ENCODE measurements at regions not wholly inside any gene's neighbourhood (a gene's known extent, or its start where the extent isn't known, plus 50 kb on each side); places are given as distances from the start of the nearest gene placed in this dataset.

- no peak for DNase-seq (ENCODE audit: low read depth)
Observed at GRCh38 chr16:63283721-63284120, 1247.5 kb upstream of the CDH8 start.

GRCh38 chr16:63244631-63245030 lies 1208.4 kb upstream of the CDH8 start:
- no peak for DNase-seq (ENCODE audit: low read depth)

- DNase-seq (ENCODE audit: low read depth): no peak
Observed at GRCh38 chr16:63241497-63242028, 1205.3 kb upstream of the CDH8 start.

GRCh38 chr16:63239065-63239570 lies 1202.9 kb upstream of the CDH8 start:
- DNase-seq (ENCODE audit: low read depth): no peak

GRCh38 chr16:63230421-63231040 lies 1194.3 kb upstream of the CDH8 start:
- no peak for DNase-seq (ENCODE audit: low read depth)

GRCh38 chr16:63228259-63228658 lies 1192.0 kb upstream of the CDH8 start:
- DNase-seq (ENCODE audit: low read depth): no peak

- no peak for DNase-seq (ENCODE audit: low read depth)
Observed at GRCh38 chr16:63223851-63224250, 1187.6 kb upstream of the CDH8 start.

GRCh38 chr16:63216696-63217423 lies 1180.6 kb upstream of the CDH8 start:
- DNase-seq (ENCODE audit: low read depth): no peak

GRCh38 chr16:63201851-63202250 lies 1165.6 kb upstream of the CDH8 start:
- no peak for DNase-seq (ENCODE audit: low read depth)

GRCh38 chr16:63200940-63201339 lies 1164.7 kb upstream of the CDH8 start:
- no peak for DNase-seq (ENCODE audit: low read depth)

GRCh38 chr16:63195336-63195735 lies 1159.1 kb upstream of the CDH8 start:
- no peak for DNase-seq (ENCODE audit: low read depth)

GRCh38 chr16:63192980-63193379 lies 1156.7 kb upstream of the CDH8 start:
- DNase-seq (ENCODE audit: low read depth): no peak

- no peak for DNase-seq (ENCODE audit: low read depth)
Observed at GRCh38 chr16:63188086-63188771, 1152.0 kb upstream of the CDH8 start.

GRCh38 chr16:63187638-63188037 lies 1151.4 kb upstream of the CDH8 start:
- DNase-seq (ENCODE audit: low read depth): no peak

- no peak for DNase-seq (ENCODE audit: low read depth)
Observed at GRCh38 chr16:63185235-63185780, 1149.1 kb upstream of the CDH8 start.

- DNase-seq (ENCODE audit: low read depth): no peak
Observed at GRCh38 chr16:63183743-63184142, 1147.5 kb upstream of the CDH8 start.

GRCh38 chr16:63175313-63175712 lies 1139.1 kb upstream of the CDH8 start:
- DNase-seq (ENCODE audit: low read depth): no peak

- DNase-seq (ENCODE audit: low read depth): no peak
Observed at GRCh38 chr16:63174801-63175200, 1138.6 kb upstream of the CDH8 start.

- DNase-seq (ENCODE audit: low read depth): no peak
Observed at GRCh38 chr16:63171545-63171944, 1135.3 kb upstream of the CDH8 start.

- no peak for DNase-seq (ENCODE audit: low read depth)
Observed at GRCh38 chr16:63169100-63169499, 1132.9 kb upstream of the CDH8 start.

GRCh38 chr16:63157818-63158217 lies 1121.6 kb upstream of the CDH8 start:
- DNase-seq (ENCODE audit: low read depth): no peak

GRCh38 chr16:63146251-63146650 lies 1110.0 kb upstream of the CDH8 start:
- DNase-seq (ENCODE audit: low read depth): no peak
